Endodermal cell (in vitro differentiated cells): ENCODE measurements at regions not wholly inside any gene's neighbourhood (a gene's known extent, or its start where the extent isn't known, plus 50 kb on each side); places are given as distances from the start of the nearest gene placed in this dataset.

Experiments used
- DNase-seq: peaks from one replicate; pipeline ENCODE4 v3.0.0-alpha.2; 2017
- H3K27ac ChIP-seq: 2 replicates; pipeline ENCODE4 v1.5.1; 2013; ENCODE audit warnings: mild to moderate bottlenecking, low read depth, low read length, moderate library complexity
- H3K27me3 ChIP-seq: 2 replicates; pipeline ENCODE4 v1.6.1; 2013; ENCODE audit warnings: mild to moderate bottlenecking, low read length, moderate library complexity; ENCODE audit not compliant: insufficient read depth, control insufficient read depth, poor library complexity, severe bottlenecking
- H3K36me3 ChIP-seq: 2 replicates; pipeline ENCODE4 v1.7.0; 2013; ENCODE audit warnings: mild to moderate bottlenecking, low read length, moderate library complexity; ENCODE audit not compliant: control insufficient read depth, insufficient read depth
- H3K4me1 ChIP-seq: one replicate; pipeline ENCODE4 v1.7.0; 2013; ENCODE audit warnings: low read length; ENCODE audit not compliant: control insufficient read depth, insufficient read depth
- H3K4me3 ChIP-seq: 2 replicates; pipeline ENCODE4 v1.5.1; 2013; ENCODE audit warnings: mild to moderate bottlenecking, low read length, moderate library complexity
- H3K9ac ChIP-seq: 2 replicates; pipeline ENCODE4 v1.6.1; 2013; ENCODE audit warnings: mild to moderate bottlenecking, low read length, moderate library complexity; ENCODE audit not compliant: poor library complexity, severe bottlenecking; ENCODE audit errors: extremely low read depth
- H3K9me3 ChIP-seq: 2 replicates; pipeline ENCODE4 v1.6.1; 2013; ENCODE audit warnings: mild to moderate bottlenecking, low read length, moderate library complexity; ENCODE audit not compliant: control insufficient read depth
- H3K27ac Mint-ChIP-seq: 2 replicates; pipeline ENCODE4 v1.8.0; 2020; ENCODE audit warnings: mixed read lengths
- H3K27me3 Mint-ChIP-seq: 2 replicates; pipeline ENCODE4 v1.8.0; 2021; ENCODE audit warnings: mild to moderate bottlenecking, mixed read lengths; ENCODE audit not compliant: insufficient read depth
- H3K36me3 Mint-ChIP-seq: 2 replicates; pipeline ENCODE4 v1.8.0; 2020; ENCODE audit warnings: low read depth, mixed read lengths
- H3K4me1 Mint-ChIP-seq: 2 replicates; pipeline ENCODE4 v1.8.0; 2020; ENCODE audit warnings: mixed read lengths
- H3K4me3 Mint-ChIP-seq: 2 replicates; pipeline ENCODE4 v1.8.0; 2020; ENCODE audit warnings: mild to moderate bottlenecking, moderate library complexity, mixed read lengths
- H3K9me3 Mint-ChIP-seq: 2 replicates; pipeline ENCODE4 v1.8.0; 2020; ENCODE audit warnings: mild to moderate bottlenecking, mixed read lengths
- CTCF ChIP-seq: fragments of 200-600 bp; sonication (generic); conservative IDR thresholded peaks from 2 replicates; pipeline ENCODE4 v1.5.0; 2021; ENCODE audit warnings: antibody characterized with exemption, mild to moderate bottlenecking
- WGBS, 2 experiments: methylation state at CpG; one replicate each; pipeline versions ENCODE4 v1.1.5 to v1.1.7; 2013; ENCODE audit warnings: missing lambda C conversion rate in 2 of 2, mixed read lengths in 1 of 2; ENCODE audit not compliant: insufficient coverage in 1 of 2, insufficient read length in 1 of 2; 5-methylcytosine and 5-hydroxymethylcytosine counted together

- H3K27me3 Mint-ChIP-seq, result peaks cover 7% of the 10 kb centered on the region
- WGBS, 2 experiments, result 93 to 100% methylated on average over 1 to 3 of the region's 3 CpGs
- no peaks in the 10 kb centered on the region for H3K27me3 ChIP-seq
- no peaks in the 10 kb centered on the region for H3K36me3 ChIP-seq
- H3K4me3 ChIP-seq, result no peak overlapping the region
- H3K9me3 ChIP-seq, result no peaks in the 10 kb centered on the region
- peaks cover 7% of the 10 kb centered on the region for H3K4me1 ChIP-seq
- H3K9me3 Mint-ChIP-seq, result no peaks in the 10 kb centered on the region
- no peak overlapping the region for H3K27ac Mint-ChIP-seq
- DNase-seq, result no peak
- no peaks in the 10 kb centered on the region for H3K36me3 Mint-ChIP-seq
- H3K4me3 Mint-ChIP-seq, result no peak overlapping the region
- H3K4me1 Mint-ChIP-seq, result peaks cover 16% of the 10 kb centered on the region
- H3K9ac ChIP-seq, result no peak overlapping the region
- H3K27ac ChIP-seq, result no peak overlapping the region
- no peak for TF ChIP-seq CTCF
Measured at GRCh38 chr15:47933865-47934264, 186.9 kb upstream of the SLC24A5 start.

DNA sequence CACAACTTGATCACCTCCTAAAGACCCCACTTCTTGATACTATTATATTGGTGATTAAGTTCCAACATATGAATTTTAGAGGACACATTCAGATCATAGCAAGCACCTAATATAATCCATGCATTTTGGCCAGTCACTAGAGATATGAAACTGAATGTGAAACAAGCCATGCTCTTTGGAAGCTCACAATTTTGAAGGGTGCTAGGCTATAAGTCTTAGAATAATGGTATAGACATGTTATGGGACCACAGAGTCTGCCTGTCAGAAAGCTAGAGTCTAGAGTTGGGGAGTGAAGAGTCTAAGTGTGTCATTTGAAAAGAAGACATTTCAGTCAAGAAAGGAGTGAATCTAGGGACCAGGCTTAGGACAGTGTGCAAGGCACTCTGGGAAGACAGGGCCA is 186.4 kb upstream of the SLC24A5 start:
- H3K4me1 ChIP-seq, result peaks cover 7% of the 10 kb centered on the region
- H3K9me3 Mint-ChIP-seq, result no peaks in the 10 kb centered on the region
- no peaks in the 10 kb centered on the region for H3K9me3 ChIP-seq
- H3K36me3 ChIP-seq, result no peaks in the 10 kb centered on the region
- no peak overlapping the region for H3K27ac ChIP-seq
- peaks cover 16% of the 10 kb centered on the region for H3K4me1 Mint-ChIP-seq
- no peak for TF ChIP-seq CTCF
- no peak overlapping the region for H3K4me3 ChIP-seq
- H3K27me3 ChIP-seq, result no peaks in the 10 kb centered on the region
- H3K9ac ChIP-seq, result no peak overlapping the region
- H3K36me3 Mint-ChIP-seq, result no peaks in the 10 kb centered on the region
- peaks cover 7% of the 10 kb centered on the region for H3K27me3 Mint-ChIP-seq
- H3K27ac Mint-ChIP-seq, result no peak overlapping the region
- no peak for DNase-seq
- no peak overlapping the region for H3K4me3 Mint-ChIP-seq

- Mint-ChIP-seq H3K27me3 (peaks cover 8% of the 10 kb centered on the region), H3K4me1 (peaks cover 10% of the 10 kb centered on the region), H3K9me3 (no peaks in the 10 kb centered on the region), H3K27ac (no peak overlapping the region), H3K36me3 (no peaks in the 10 kb centered on the region), H3K4me3 (no peak overlapping the region)
- Histone ChIP-seq H3K9ac (no peak overlapping the region), H3K9me3 (no peaks in the 10 kb centered on the region), H3K36me3 (no peaks in the 10 kb centered on the region), H3K27ac (no peak overlapping the region), H3K4me3 (no peak overlapping the region), H3K4me1 (peaks cover 5% of the 10 kb centered on the region), H3K27me3 (no peaks in the 10 kb centered on the region)
- no peak for TF ChIP-seq CTCF
- DNase-seq, result no peak
Measured at GRCh38 chr15:47937834-47938233, 183.0 kb upstream of the SLC24A5 start.
